ENCODE measurements at regions not wholly inside any gene's neighbourhood (a gene's known extent, or its start where the extent isn't known, plus 50 kb on each side); places are given as distances from the start of the nearest gene placed in this dataset.

DNA sequence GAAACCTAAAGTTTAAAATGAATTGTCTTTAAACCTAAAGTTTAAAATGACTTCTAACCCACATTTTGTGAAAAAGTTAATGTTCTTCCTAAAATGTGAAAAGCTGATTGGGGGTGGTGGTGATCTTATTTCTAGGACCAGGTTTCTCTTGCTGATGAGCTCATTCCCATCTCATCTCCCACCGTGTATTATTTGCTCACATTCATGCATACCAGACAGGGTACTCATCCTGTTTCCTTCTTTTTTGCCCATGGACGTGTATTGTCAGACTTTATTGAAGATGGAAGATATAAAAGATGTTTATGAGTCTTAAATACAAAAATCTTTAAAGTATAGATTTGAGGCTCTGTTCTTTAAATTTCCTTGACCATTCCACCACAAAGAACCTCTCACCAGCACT lies 70.1 kb upstream of the MPHOSPH6 start:
- TF ChIP-seq, protein P1, sequence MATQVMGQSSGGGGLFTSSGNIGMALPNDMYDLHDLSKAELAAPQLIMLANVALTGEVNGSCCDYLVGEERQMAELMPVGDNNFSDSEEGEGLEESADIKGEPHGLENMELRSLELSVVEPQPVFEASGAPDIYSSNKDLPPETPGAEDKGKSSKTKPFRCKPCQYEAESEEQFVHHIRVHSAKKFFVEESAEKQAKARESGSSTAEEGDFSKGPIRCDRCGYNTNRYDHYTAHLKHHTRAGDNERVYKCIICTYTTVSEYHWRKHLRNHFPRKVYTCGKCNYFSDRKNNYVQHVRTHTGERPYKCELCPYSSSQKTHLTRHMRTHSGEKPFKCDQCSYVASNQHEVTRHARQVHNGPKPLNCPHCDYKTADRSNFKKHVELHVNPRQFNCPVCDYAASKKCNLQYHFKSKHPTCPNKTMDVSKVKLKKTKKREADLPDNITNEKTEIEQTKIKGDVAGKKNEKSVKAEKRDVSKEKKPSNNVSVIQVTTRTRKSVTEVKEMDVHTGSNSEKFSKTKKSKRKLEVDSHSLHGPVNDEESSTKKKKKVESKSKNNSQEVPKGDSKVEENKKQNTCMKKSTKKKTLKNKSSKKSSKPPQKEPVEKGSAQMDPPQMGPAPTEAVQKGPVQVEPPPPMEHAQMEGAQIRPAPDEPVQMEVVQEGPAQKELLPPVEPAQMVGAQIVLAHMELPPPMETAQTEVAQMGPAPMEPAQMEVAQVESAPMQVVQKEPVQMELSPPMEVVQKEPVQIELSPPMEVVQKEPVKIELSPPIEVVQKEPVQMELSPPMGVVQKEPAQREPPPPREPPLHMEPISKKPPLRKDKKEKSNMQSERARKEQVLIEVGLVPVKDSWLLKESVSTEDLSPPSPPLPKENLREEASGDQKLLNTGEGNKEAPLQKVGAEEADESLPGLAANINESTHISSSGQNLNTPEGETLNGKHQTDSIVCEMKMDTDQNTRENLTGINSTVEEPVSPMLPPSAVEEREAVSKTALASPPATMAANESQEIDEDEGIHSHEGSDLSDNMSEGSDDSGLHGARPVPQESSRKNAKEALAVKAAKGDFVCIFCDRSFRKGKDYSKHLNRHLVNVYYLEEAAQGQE (IDR thresholded peaks at IDR 0.05; ENCODE audit: insufficient replicate concordance, low read depth), result no peak
- TF ChIP-seq, protein P2, sequence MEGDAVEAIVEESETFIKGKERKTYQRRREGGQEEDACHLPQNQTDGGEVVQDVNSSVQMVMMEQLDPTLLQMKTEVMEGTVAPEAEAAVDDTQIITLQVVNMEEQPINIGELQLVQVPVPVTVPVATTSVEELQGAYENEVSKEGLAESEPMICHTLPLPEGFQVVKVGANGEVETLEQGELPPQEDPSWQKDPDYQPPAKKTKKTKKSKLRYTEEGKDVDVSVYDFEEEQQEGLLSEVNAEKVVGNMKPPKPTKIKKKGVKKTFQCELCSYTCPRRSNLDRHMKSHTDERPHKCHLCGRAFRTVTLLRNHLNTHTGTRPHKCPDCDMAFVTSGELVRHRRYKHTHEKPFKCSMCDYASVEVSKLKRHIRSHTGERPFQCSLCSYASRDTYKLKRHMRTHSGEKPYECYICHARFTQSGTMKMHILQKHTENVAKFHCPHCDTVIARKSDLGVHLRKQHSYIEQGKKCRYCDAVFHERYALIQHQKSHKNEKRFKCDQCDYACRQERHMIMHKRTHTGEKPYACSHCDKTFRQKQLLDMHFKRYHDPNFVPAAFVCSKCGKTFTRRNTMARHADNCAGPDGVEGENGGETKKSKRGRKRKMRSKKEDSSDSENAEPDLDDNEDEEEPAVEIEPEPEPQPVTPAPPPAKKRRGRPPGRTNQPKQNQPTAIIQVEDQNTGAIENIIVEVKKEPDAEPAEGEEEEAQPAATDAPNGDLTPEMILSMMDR (IDR thresholded peaks at IDR 0.05; ENCODE audit: insufficient read depth, low read length), result no peak
- TF ChIP-seq POLR2AphosphoS5 (IDR thresholded peaks at IDR 0.05; ENCODE audit: low read depth) (no peak), SPI1 (IDR thresholded peaks at IDR 0.05; ENCODE audit: borderline replicate concordance, low read depth) (no peak), GABPA (IDR thresholded peaks at IDR 0.05; ENCODE audit: low read depth) (no peak)
